GM21390 (cell line): ENCODE measurements at regions not wholly inside any gene's neighbourhood (a gene's known extent, or its start where the extent isn't known, plus 50 kb on each side); places are given as distances from the start of the nearest gene placed in this dataset.
"Not testable (repeated sequence)": the region's sequence is repeated elsewhere in the genome, so short reads cannot be mapped to it uniquely, and the experiment has no call there.

Experiments used
- ATAC-seq: cut with Tn5 transposase; IDR thresholded peaks from one replicate; pipeline ENCODE4 v1.9.1; 2021; ENCODE audit not compliant: unreplicated experiment

GRCh38 chr11:109668973-109669634 is 247.1 kb downstream of the C11orf87 start:
- no peak for ATAC-seq

GRCh38 chr11:109677231-109677630 is 255.2 kb downstream of the C11orf87 start:
- ATAC-seq: no peak

GRCh38 chr11:109677876-109678275 is 255.9 kb downstream of the C11orf87 start:
- ATAC-seq: no peak

GRCh38 chr11:109680127-109680526 is 258.1 kb downstream of the C11orf87 start:
- ATAC-seq: no peak

GRCh38 chr11:109682788-109683187 is 260.8 kb downstream of the C11orf87 start:
- ATAC-seq: not testable (repeated sequence)

- no peak for ATAC-seq
These were observed 273.7 kb downstream of the C11orf87 start for GRCh38 chr11:109695696-109696095.

- no peak for ATAC-seq
These were observed 274.4 kb downstream of the C11orf87 start for GRCh38 chr11:109696191-109696897.

GRCh38 chr11:109697140-109697843 is 275.3 kb downstream of the C11orf87 start:
- ATAC-seq: peak; percentile 96

- ATAC-seq: no peak
These were observed 276.2 kb downstream of the C11orf87 start for GRCh38 chr11:109698237-109698636.

- ATAC-seq: no peak
These were observed 282.4 kb downstream of the C11orf87 start for GRCh38 chr11:109704432-109704831.

- no peak for ATAC-seq
These were observed 285.0 kb downstream of the C11orf87 start for GRCh38 chr11:109706945-109707344.

GRCh38 chr11:109707411-109707810 is 285.4 kb downstream of the C11orf87 start:
- ATAC-seq: no peak

- ATAC-seq: no peak
These were observed 286.2 kb downstream of the C11orf87 start for GRCh38 chr11:109708184-109708583.

GRCh38 chr11:109714444-109714843 is 292.5 kb downstream of the C11orf87 start:
- ATAC-seq: not testable (repeated sequence)

- not testable (repeated sequence) for ATAC-seq
These were observed 293.4 kb downstream of the C11orf87 start for GRCh38 chr11:109715424-109715823.

GRCh38 chr11:109726061-109726460 is 304.1 kb downstream of the C11orf87 start:
- ATAC-seq: no peak

- ATAC-seq: no peak
These were observed 306.1 kb downstream of the C11orf87 start for GRCh38 chr11:109728056-109728455.

GRCh38 chr11:109729761-109730160 is 307.8 kb downstream of the C11orf87 start:
- ATAC-seq: no peak

- ATAC-seq: no peak
These were observed 308.7 kb downstream of the C11orf87 start for GRCh38 chr11:109730669-109731068.

GRCh38 chr11:109731451-109731850 is 309.5 kb downstream of the C11orf87 start:
- ATAC-seq: no peak

- ATAC-seq: no peak
These were observed 311.3 kb downstream of the C11orf87 start for GRCh38 chr11:109733245-109733644.

- no peak for ATAC-seq
These were observed 312.6 kb downstream of the C11orf87 start for GRCh38 chr11:109734566-109734965.
